ENCODE measurements at regions not wholly inside any gene's neighbourhood (a gene's known extent, or its start where the extent isn't known, plus 50 kb on each side); places are given as distances from the start of the nearest gene placed in this dataset.

DNA sequence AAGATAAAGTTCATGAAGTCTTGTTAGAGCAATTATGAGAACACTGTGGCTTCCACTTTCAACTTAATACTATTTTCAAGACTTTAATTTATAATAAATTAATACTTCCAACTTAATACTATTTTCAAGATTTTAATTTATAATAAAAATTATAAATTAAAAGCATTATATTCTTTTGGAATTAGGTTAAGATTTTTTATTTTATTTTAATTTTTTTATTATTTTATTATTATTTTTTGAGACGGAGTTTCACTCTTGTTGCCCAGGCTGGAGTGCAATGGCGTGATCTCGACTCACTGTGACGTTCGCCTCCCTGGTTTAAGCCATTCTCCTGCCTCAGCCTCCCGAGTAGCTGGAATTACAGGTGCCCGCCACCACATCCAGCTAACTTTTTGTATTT, 126.0 kb upstream of the GUCY1A1 start:
- no peak overlapping the region for H3K4me2 ChIP-seq (ENCODE audit: insufficient read depth, low read length)
- no peak overlapping the region for H2AFZ ChIP-seq (ENCODE audit: low read depth, low read length)
- no peaks in the 10 kb centered on the region for H3K27me3 ChIP-seq (ENCODE audit: insufficient read depth, low read length, poor library complexity)
- H3K4me1 ChIP-seq (ENCODE audit: insufficient read depth, low read length) = no peaks in the 10 kb centered on the region
- H3K36me3 ChIP-seq (ENCODE audit: insufficient read depth, low read length) = no peaks in the 10 kb centered on the region
- TF ChIP-seq, protein P1, sequence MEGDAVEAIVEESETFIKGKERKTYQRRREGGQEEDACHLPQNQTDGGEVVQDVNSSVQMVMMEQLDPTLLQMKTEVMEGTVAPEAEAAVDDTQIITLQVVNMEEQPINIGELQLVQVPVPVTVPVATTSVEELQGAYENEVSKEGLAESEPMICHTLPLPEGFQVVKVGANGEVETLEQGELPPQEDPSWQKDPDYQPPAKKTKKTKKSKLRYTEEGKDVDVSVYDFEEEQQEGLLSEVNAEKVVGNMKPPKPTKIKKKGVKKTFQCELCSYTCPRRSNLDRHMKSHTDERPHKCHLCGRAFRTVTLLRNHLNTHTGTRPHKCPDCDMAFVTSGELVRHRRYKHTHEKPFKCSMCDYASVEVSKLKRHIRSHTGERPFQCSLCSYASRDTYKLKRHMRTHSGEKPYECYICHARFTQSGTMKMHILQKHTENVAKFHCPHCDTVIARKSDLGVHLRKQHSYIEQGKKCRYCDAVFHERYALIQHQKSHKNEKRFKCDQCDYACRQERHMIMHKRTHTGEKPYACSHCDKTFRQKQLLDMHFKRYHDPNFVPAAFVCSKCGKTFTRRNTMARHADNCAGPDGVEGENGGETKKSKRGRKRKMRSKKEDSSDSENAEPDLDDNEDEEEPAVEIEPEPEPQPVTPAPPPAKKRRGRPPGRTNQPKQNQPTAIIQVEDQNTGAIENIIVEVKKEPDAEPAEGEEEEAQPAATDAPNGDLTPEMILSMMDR (IDR thresholded peaks at IDR 0.05; ENCODE audit: borderline replicate concordance, extremely low read depth, low read length, poor library complexity, severe bottlenecking) = no peak
- no peak for TF ChIP-seq EZH2 (IDR thresholded peaks at IDR 0.05; ENCODE audit: borderline replicate concordance, low read depth, low read length, severe bottlenecking)
- no peak overlapping the region for H3K9ac ChIP-seq (ENCODE audit: low read depth, low read length)
- DNase-seq = no peak
- H4K20me1 ChIP-seq (ENCODE audit: insufficient read depth, low read length) = no peaks in the 10 kb centered on the region
- no peak overlapping the region for H3K4me3 ChIP-seq (ENCODE audit: low read depth in 1 of 2, low read length in 2 of 2)
- H3K9me3 ChIP-seq (ENCODE audit: insufficient read depth, low read length, severe bottlenecking) = no peaks in the 10 kb centered on the region
- H3K79me2 ChIP-seq (ENCODE audit: insufficient read depth, low read length) = no peaks in the 10 kb centered on the region
- no peak overlapping the region for H3K27ac ChIP-seq (ENCODE audit: low read length)
- ATAC-seq (ENCODE audit: insufficient read depth, low read depth) = no peak

DNA sequence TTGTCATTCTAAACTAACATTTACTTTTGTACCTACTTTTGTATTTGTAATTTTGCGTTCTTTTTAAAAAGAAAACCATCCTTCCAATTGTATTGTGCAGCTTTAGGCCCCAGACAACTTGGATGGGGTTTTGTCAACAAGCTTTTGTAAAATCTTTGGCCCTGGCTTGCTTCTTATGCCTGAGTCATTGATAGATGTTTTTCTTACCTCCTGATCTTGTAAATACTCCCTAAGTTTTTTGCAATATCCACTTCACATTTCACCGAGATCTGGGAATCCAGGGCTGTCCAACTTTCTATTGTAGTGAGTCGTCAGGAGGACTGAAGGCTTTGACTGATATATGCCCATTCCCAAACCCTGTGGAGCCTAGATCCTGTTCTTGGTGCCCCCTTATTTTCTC, 126.9 kb upstream of the GUCY1A1 start:
- no peaks in the 10 kb centered on the region for H3K9me3 ChIP-seq (ENCODE audit: insufficient read depth, low read length, severe bottlenecking)
- DNase-seq (no peak), ATAC-seq (ENCODE audit: insufficient read depth, low read depth) (no peak)
- TF ChIP-seq EZH2 (IDR thresholded peaks at IDR 0.05; ENCODE audit: borderline replicate concordance, low read depth, low read length, severe bottlenecking) = no peak
- TF ChIP-seq, protein P1 (IDR thresholded peaks at IDR 0.05; ENCODE audit: borderline replicate concordance, extremely low read depth, low read length, poor library complexity, severe bottlenecking) = no peak
- no peak overlapping the region for H3K9ac ChIP-seq (ENCODE audit: low read depth, low read length)
- H2AFZ ChIP-seq (ENCODE audit: low read depth, low read length) = no peak overlapping the region
- no peak overlapping the region for H3K4me3 ChIP-seq (ENCODE audit: low read depth in 1 of 2, low read length in 2 of 2)
- no peaks in the 10 kb centered on the region for H3K27me3 ChIP-seq (ENCODE audit: insufficient read depth, low read length, poor library complexity)
- H3K4me2 ChIP-seq (ENCODE audit: insufficient read depth, low read length) = no peak overlapping the region
- no peak overlapping the region for H3K27ac ChIP-seq (ENCODE audit: low read length)
- no peaks in the 10 kb centered on the region for H3K79me2 ChIP-seq (ENCODE audit: insufficient read depth, low read length)
- no peaks in the 10 kb centered on the region for H3K36me3 ChIP-seq (ENCODE audit: insufficient read depth, low read length)
- no peaks in the 10 kb centered on the region for H4K20me1 ChIP-seq (ENCODE audit: insufficient read depth, low read length)
- H3K4me1 ChIP-seq (ENCODE audit: insufficient read depth, low read length) = no peaks in the 10 kb centered on the region

DNA sequence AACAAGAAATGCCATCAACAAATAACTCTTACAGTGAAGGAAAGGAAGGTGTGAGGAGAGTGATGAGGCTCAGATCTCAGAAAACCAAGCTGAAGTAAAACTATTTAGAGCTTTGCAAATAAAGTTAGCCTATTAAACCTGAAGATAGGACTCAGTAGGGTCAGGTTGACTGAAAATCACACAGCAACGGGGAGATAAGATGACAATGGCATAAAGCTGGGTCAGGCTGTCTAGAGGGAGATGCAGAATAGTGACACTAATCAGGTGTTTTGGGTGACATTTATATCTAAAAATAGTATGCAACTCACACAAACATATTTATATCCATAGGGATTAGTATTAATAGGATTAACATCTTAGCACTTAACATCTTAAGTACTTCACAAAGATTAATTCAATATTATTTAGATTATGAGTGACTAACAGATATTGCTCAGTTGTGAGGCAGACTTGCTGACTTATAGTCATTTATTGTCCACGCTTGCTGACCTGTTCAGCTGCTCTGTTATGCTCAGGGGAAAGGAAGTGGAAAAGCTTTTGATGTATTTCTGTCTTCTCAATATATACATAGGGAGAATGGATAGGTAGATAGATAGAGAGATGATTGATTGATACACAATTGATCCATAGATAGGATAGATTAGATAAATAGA, 130.7 kb upstream of the GUCY1A1 start:
- DNase-seq (no peak), ATAC-seq (ENCODE audit: insufficient read depth, low read depth) (no peak; the same call in 2 of the 3 replicates)
- Histone ChIP-seq H3K9me3 (ENCODE audit: insufficient read depth, low read length, severe bottlenecking) (no peaks in the 10 kb centered on the region), H3K4me1 (ENCODE audit: insufficient read depth, low read length) (no peaks in the 10 kb centered on the region), H3K4me3 (ENCODE audit: low read depth in 1 of 2, low read length in 2 of 2) (no peak overlapping the region), H3K36me3 (ENCODE audit: insufficient read depth, low read length) (no peaks in the 10 kb centered on the region), H4K20me1 (ENCODE audit: insufficient read depth, low read length) (no peaks in the 10 kb centered on the region), H3K79me2 (ENCODE audit: insufficient read depth, low read length) (no peaks in the 10 kb centered on the region), H2AFZ (ENCODE audit: low read depth, low read length) (no peak overlapping the region), H3K27ac (ENCODE audit: low read length) (no peak overlapping the region), H3K9ac (ENCODE audit: low read depth, low read length) (no peak overlapping the region), H3K4me2 (ENCODE audit: insufficient read depth, low read length) (no peak overlapping the region), H3K27me3 (ENCODE audit: insufficient read depth, low read length, poor library complexity) (no peaks in the 10 kb centered on the region)
- no peak for TF ChIP-seq EZH2 (IDR thresholded peaks at IDR 0.05; ENCODE audit: borderline replicate concordance, low read depth, low read length, severe bottlenecking)
- TF ChIP-seq, protein P1 (IDR thresholded peaks at IDR 0.05; ENCODE audit: borderline replicate concordance, extremely low read depth, low read length, poor library complexity, severe bottlenecking) = no peak
